ENCODE measurements at regions not wholly inside any gene's neighbourhood (a gene's known extent, or its start where the extent isn't known, plus 50 kb on each side); places are given as distances from the start of the nearest gene placed in this dataset.

DNA sequence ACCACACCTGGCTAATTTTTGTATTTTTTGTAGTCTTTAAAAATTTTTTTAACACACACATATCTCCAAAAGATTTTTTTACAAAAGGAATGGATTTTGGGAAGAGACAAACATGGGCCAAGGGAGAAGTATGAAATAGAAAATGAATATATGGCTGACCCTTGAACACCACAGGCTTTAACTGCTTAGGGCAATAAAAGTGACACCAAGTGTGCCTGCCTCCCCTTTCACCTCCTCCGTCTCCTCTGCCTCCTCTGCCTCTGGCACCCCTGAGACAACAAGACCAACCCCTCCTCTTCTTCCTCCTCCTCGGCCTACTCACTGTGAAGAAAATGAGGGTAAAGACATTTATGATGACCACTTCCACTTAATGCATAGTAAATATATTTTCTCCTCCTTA lies 483.9 kb downstream of the KDM4C start:
- no peak for DNase-seq (ENCODE audit: low read depth, low spot score)

DNA sequence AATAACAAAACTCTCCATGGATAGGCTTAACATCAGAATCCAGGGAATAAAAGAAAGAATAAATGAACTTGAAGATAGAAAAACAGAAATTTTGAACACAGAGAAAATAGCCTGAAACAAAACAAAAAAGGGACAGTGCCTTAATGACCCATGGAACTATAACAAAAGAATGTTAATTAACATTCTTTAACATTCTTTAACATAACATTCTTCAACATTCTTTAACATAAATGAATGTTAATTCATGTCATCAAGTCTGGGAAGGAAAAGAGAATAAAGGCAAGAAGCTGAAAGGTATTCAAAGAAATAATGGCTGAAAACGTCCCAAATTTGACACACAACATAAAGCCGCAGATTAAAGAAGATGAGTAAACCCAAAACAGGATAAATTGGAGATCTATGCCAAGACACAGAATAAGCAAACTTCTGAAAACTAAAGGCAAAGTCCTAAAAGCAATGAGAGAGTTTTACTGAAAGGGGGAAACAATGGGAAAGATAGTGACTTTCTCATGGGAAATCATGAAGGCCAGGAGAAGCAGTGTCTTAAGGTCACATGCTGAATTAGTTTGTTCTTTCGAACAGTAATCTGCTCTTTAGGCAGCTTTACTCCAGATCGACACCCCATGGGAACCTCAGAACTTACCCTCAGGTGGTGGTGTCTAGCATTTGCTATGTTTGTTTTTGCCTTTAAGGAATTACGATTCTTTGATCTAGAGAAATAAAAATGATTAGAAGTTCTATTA lies 483.0 kb downstream of the KDM4C start:
- no peak for DNase-seq (ENCODE audit: low read depth, low spot score)

DNA sequence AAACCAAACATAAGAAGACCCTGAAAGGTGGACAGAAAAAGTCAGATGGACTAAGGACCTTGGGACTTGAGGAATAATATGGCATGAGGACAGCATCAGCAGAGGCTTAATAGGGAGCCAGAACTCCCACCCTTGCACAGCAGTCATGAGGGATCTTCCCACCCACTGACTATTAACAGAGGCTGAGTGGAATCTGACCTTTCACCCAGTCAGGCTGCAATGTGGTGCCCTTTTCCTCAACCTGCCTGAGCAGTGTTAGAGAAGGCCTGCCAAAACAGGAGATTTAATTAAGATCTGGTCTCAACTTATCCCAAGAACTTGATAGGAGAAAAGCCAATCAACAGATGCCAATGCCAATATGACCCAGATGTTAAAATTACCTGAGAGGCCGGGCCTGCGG lies 481.9 kb downstream of the KDM4C start:
- DNase-seq (ENCODE audit: low read depth, low spot score): no peak

DNA sequence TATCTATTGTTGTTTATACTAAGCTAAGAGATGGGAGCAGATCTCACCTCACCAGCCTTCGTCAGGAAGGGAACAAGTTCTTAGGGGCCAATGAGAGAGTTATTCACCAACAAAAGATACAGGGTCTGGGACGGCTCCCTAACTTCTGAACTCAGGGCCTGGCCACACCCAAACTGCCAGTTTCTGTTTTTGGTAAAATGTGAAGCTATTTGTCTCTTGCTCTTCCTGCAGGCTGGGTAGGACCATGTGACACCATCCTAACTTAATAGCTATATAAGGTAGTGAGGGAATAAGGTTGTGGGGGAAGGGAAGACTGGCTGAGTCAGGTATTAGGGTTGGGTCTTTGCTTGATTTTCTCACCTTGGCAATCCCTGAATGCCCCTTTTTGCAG lies 480.5 kb downstream of the KDM4C start:
- DNase-seq (ENCODE audit: low read depth, low spot score): no peak

DNA sequence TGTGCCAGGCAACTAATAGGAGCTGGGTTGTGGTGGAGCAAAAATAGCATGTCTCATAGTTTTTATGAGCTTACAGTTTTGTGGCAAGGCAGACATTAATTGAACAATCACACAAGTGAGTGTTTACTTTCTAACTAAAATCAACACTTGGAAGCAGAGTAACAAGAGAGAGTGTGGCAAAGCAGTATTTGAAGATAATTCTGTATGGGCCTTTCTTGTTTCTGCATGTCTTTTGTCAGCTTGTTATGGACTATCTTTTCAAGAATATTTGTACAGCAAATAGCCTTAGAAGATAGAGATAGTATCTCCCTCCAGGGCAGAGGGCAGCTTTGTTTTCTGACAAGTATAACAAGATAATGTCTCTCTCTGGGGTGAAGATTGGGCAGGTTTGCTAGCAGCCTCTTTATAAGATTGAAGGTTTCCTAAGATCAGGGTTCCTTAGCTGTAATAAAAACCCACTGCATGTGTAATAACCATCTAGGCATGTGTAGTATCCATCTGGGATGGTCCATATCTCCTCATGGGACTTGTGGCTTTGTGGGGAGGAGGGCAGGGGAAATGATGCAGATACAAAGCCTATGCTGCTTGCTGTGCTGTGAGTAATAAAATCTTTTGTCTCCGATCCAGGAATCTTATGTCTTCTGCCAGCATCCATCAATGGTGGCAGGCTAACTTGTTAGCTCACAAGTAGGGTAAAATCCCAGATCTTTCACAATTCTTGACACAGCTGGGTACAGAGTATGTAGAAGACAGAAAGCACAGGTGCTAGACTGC lies 479.9 kb downstream of the KDM4C start:
- DNase-seq (ENCODE audit: low read depth, low spot score): no peak

DNA sequence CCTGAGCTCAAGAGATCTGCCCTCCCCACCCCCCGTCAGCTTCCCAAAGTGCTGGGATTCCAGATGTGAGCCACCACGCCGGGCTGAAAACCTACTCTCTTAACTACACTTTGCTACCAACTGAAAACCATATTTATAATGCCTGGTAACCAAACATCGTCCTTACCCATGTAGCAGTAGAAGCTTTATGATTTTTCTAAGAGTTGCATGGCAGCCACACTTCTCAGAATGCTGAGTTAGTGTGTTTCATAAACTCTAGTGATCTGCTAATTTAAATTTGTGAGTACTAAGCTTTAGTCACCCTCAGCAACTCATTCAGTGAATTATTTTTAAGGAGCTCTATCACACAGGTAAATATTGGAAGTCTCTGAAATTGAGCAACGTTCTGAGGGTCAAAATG lies 478.4 kb downstream of the KDM4C start:
- no peak for DNase-seq (ENCODE audit: low read depth, low spot score)

DNA sequence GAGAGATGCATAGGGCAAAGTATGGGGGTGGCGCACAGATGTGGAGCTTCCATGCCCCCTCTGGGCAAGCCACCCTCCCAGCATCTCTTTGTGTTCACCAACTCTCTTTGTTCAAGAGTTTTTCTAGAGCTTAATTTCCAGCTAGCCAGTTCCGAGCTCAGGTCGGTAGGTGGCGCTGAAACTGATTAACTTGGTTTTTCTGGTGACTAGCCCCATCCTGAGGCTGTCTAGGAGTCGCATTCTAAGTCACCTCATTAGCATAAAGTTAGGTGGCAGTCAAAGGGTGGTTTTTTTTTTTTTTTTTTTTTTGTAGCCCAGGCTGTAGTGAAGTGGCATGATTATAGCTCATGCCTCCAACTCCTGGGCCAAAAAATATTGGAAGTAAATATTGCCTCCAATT lies 476.4 kb downstream of the KDM4C start:
- no peak for DNase-seq (ENCODE audit: low read depth, low spot score)

DNA sequence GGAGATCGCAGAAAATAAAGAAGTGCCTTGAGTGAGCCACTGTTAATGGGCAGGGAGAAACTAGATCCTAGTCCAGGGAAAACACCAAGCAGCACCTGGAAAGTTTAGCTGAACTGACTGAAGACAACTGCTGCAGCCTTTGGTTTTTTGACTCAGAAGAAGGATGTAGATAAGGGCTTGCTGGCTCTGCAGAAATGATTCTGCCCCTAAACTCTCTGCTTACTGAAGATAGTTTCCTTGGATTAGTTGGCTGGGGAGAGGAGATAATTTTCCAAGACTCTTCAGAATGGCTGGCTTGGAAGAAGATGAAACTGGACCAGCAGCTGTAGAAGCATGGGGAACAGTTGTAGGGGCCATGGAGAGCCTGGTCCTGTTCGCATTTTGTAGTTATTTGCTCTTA lies 471.8 kb downstream of the KDM4C start:
- DNase-seq (ENCODE audit: low read depth, low spot score): no peak

DNA sequence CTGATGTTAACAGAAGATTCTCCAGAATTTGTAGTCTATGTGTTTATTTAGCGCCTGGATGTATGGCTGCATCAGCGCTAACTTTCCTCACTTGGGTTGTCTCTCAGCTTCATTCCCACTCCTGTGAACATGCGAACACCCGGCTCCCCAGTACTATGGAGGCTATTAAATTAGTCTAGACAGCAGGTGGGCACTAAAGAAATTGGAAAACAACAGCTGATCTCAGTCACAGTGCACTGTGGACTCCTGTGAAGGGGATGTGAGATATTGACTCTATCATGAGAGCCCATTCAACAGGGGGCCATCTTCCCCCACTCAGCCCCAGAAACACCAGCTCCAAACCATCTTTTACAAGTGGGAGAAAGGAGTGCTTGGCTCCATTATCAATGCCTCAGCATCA lies 471.0 kb downstream of the KDM4C start:
- no peak for DNase-seq (ENCODE audit: low read depth, low spot score)

DNA sequence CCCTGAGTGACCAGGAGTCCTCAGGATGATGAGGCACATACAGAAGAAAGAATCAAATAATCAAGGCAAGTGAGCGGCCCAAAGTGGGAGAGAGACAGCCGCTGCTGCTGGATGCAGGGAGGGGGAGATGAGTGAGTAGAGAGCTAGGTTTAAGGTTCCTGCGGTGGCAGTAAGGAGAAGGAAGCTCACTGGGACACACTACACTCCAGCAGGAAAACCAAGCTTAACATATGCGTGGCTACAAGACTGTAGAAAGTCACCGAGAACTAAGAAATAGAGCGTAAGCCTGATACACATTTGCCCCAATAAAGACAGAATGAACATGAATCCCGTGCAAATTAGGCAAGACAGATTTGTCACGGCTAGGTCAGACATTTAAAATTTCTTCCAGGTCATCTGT lies 470.2 kb downstream of the KDM4C start:
- DNase-seq (ENCODE audit: low read depth, low spot score): no peak

DNA sequence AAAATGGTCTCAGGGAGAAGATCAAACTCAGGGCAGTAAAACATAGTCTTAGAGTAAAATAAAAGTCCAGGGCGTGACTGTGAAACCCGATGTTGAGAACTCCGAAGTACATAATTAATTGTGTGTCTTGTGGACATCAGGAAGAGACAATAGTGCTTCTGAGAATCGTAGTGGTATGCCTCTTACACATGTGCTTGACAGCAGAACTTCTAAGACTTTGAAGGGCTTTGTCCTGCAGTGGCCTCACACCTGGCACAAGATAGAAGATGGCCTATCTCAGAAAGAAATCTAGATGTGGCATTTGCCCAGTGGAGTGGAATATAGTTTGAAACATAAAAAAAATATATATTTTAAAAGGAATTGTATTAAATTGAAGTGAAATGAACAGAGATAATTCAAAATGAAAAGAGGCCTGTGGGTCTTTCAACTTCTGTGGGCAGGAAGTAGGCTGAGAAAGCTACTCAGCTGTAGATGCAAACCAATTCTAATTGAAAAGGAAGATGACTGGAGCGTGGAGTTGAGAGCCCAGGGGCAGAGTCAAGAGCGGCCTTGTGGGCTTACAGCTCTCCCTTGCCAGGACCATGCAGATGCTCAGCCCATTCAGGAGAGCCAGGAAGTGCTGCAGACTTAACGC lies 468.4 kb downstream of the KDM4C start:
- DNase-seq (ENCODE audit: low read depth, low spot score): no peak

Data from activated CD4-positive, CD25-positive, alpha-beta regulatory T cell treated with anti-CD3 and anti-CD28 coated beads, Interleukin-2, amount 50 U/mL, for 16 hours (primary cell).